Kidney epithelial cell (primary cell): ENCODE measurements at regions not wholly inside any gene's neighbourhood (a gene's known extent, or its start where the extent isn't known, plus 50 kb on each side); places are given as distances from the start of the nearest gene placed in this dataset.

Experiments
- DNase-seq: peaks from one replicate; pipeline ENCODE4 v3.0.0-alpha.2; 2010; ENCODE audit warnings: low read depth
- H3K27me3 ChIP-seq: 2 replicates; pipeline ENCODE4 v1.6.0; 2011; ENCODE audit warnings: low read length; ENCODE audit not compliant: control insufficient read depth, insufficient read depth
- H3K36me3 ChIP-seq: 2 replicates; pipeline ENCODE4 v1.5.1; 2011; ENCODE audit warnings: low read length; ENCODE audit not compliant: control insufficient read depth, insufficient read depth
- H3K4me3 ChIP-seq: 2 replicates; pipeline ENCODE4 v1.5.1; 2011; ENCODE audit warnings: low read depth, mild to moderate bottlenecking, control low read depth, low read length
- TF ChIP-seq, protein P1 (sequence below): IDR thresholded peaks from 2 replicates; pipeline ENCODE4 v1.5.1; 2011; ENCODE audit warnings: mild to moderate bottlenecking, moderate library complexity, low read length, control low read depth, inconsistent platforms; ENCODE audit not compliant: insufficient read depth, poor library complexity, severe bottlenecking

DNA sequence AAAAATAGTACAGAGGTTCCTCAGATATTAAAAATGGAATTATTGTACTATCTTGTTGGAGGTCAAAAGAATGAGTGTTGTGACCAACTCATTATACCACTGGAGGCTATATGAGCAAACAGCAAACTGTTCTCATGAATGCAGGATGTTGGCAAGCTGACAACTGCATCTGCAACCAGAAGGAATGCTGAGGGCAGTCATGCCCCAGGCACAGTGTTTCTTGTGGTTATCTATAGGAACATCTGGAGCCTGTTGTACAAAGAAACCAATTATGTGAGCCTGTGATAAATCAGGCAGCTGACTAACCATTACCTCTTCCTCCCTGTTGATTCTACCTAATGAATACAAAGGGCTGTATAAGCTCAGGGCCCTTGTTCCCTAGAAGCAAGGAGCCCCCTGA, 2057.1 kb downstream of the TP53TG3F start:
- DNase-seq = no peak
- TF ChIP-seq, protein P1, sequence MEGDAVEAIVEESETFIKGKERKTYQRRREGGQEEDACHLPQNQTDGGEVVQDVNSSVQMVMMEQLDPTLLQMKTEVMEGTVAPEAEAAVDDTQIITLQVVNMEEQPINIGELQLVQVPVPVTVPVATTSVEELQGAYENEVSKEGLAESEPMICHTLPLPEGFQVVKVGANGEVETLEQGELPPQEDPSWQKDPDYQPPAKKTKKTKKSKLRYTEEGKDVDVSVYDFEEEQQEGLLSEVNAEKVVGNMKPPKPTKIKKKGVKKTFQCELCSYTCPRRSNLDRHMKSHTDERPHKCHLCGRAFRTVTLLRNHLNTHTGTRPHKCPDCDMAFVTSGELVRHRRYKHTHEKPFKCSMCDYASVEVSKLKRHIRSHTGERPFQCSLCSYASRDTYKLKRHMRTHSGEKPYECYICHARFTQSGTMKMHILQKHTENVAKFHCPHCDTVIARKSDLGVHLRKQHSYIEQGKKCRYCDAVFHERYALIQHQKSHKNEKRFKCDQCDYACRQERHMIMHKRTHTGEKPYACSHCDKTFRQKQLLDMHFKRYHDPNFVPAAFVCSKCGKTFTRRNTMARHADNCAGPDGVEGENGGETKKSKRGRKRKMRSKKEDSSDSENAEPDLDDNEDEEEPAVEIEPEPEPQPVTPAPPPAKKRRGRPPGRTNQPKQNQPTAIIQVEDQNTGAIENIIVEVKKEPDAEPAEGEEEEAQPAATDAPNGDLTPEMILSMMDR = no peak
- Histone ChIP-seq H3K27me3 (no peaks in the 10 kb centered on the region), H3K36me3 (no peaks in the 10 kb centered on the region), H3K4me3 (no peak overlapping the region)

DNA sequence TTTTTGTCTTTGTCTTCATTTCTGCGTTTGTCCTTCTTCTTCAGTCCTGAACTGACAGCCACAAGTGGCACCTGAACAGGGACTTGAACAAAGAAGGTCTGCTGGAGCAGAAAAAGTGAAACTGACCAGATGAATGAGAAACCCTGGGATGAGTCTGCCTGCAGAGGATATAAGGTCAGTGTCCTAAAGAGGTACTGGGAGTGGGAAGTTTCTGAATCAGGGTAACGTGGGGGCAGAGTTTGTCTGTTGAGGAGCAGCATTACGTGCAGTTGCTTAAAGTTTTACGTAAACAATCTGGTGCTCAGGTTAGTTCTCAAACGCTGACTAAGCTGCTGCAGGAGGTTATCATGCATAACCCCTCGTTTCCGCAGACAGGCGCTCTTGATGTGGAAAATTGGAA, 2057.6 kb downstream of the TP53TG3F start:
- no peak for DNase-seq
- TF ChIP-seq, protein P1 = no peak
- Histone ChIP-seq H3K36me3 (no peaks in the 10 kb centered on the region), H3K27me3 (no peaks in the 10 kb centered on the region), H3K4me3 (no peak overlapping the region)

DNA sequence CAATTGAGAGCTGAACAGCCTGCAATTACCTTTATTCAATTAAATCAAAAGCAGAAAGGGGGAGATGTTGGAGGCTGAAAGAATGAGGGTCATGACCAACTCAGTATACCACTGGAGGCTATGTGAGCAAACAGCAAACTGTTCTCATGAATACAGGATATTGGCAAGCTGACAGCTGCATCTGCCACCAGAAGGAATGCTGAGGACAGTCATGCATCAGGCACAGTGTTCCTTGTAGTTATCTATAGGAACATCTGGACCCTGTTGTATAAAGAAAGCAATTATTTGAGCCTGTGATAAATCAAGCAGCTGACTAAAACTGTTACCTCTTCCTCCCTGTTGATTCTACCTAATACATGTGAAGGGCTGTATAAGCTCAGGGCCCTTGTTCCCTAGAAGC, 2064.6 kb downstream of the TP53TG3F start:
- Histone ChIP-seq H3K4me3 (no peak overlapping the region), H3K27me3 (no peaks in the 10 kb centered on the region)
- TF ChIP-seq, protein P1 = no peak

DNA sequence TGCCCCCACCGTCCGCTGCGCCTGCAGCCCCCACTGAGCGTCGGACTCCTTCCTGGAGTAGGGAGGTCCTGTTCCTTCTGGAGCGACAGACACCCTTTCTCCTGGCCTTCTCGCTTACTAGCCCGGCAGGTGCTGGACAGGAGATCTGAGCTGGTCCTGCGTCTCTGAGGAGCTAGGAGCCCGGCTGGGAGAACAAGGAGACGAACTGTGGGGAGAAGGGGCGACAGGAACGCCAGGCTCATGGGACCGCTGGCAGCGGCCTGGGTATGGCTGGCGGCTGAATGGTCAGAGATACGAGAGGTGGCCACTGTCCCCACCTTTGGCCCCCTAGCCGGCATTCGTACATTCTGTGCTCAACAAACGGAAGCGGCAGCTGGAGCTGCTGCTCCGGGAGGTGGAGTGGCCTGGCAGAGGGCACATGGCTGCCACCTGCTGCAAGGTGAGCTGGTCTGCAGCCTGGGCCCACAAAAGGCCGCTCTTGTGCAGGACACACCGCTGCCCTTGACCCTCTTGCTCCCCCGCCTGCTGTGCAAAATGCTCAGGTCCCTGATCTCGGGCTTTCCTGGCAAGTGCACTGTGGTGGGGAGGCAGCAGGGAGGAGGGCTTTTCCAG, 2066.7 kb downstream of the TP53TG3F start:
- no peak overlapping the region for H3K4me3 ChIP-seq
- H3K27me3 ChIP-seq = no peaks in the 10 kb centered on the region
- H3K36me3 ChIP-seq = no peaks in the 10 kb centered on the region
- DNase-seq = no peak
- TF ChIP-seq, protein P1 = no peak

More for the DNA sequence above, 2064.6 kb downstream of the TP53TG3F start:
- no peaks in the 10 kb centered on the region for H3K36me3 ChIP-seq
- DNase-seq = no peak

DNA sequence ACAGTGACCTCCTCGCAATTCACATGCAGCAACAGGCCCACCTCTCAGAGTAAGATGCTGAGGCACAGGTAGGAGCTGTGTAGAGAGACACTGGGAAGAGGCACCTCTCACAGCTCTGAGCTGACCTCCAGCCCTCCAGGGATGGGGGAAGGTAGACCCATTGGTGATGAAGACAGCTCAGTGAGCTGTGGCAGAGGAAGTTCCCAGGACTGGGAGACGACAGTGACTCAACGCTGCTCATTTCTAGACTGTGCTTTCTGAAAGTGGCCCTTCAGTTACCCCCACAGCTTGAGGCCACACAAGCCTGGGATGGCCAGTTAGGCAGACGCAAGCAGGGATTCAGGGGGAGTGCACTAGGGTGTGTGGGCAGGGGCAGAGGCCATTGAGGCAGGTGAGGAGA, 2073.2 kb downstream of the TP53TG3F start:
- TF ChIP-seq, protein P1 = no peak
- no peak for DNase-seq
- Histone ChIP-seq H3K27me3 (no peaks in the 10 kb centered on the region), H3K36me3 (no peaks in the 10 kb centered on the region), H3K4me3 (no peak overlapping the region)

DNA sequence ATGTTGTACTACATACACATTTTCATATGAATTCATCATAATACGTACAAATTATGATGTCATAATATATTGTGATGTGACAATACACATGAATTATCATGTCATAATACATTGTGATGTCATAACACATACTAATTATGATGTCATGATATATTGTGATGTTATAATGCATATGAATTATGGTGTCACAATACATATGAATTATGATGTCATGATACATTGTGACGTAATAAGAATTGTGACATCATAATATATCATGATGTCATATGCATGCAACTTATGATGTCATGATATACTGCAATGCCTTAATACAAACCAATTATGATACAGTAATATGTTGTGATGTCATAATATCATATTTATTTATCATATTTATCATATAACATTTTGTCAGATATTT, 2074.3 kb downstream of the TP53TG3F start:
- no peak overlapping the region for H3K4me3 ChIP-seq
- no peak for DNase-seq
- no peaks in the 10 kb centered on the region for H3K36me3 ChIP-seq
- TF ChIP-seq, protein P1 = no peak
- H3K27me3 ChIP-seq = no peaks in the 10 kb centered on the region
